ENCODE measurements at regions not wholly inside any gene's neighbourhood (a gene's known extent, or its start where the extent isn't known, plus 50 kb on each side); places are given as distances from the start of the nearest gene placed in this dataset.

DNA sequence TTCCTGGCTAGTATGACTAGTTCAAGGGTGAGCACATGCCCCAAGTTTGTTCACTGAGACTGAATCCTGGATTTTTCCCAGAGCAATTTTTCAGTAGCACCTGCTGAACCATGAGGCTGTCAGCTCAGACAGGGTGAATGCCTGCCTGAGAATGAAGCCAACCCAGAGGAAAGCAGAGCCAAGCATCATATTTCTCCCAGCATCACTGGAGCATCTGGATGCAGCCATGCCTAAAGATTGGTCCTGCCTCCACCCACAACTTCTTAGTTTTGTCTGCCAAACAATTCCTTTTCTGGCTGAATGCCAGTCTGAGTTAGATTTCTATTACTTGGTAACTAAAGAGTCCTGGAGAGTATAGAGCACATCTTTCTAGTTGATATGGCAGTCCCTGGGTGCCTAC, 343.6 kb downstream of the CSNK1G3 start:
- POLR2A ChIA-PET, result no interaction called here
- Histone ChIP-seq H3K9me3 (ENCODE audit: low read length) (no peaks in the 10 kb centered on the region), H3K79me2 (ENCODE audit: insufficient read depth, low read depth, low read length) (no peaks in the 10 kb centered on the region), H3K4me1 (ENCODE audit: insufficient read depth, low read length, poor library complexity, severe bottlenecking) (no peaks in the 10 kb centered on the region), H3K9me2 (ENCODE audit: insufficient read depth, low read length) (no peaks in the 10 kb centered on the region), H2AFZ (ENCODE audit: low read length) (no peak overlapping the region), H3K4me2 (ENCODE audit: low read length) (no peak overlapping the region), H3K27ac (ENCODE audit: low read depth, low read length, poor library complexity, severe bottlenecking) (no peak overlapping the region), H4K20me1 (ENCODE audit: insufficient read depth, low read length) (no peaks in the 10 kb centered on the region), H3K4me3 (ENCODE audit: low read depth, low read length, poor library complexity, severe bottlenecking) (no peak overlapping the region), H3K36me3 (ENCODE audit: insufficient read depth, low read length) (no peaks in the 10 kb centered on the region)
- no peak for TF ChIP-seq EZH2phosphoT487 (IDR thresholded peaks at IDR 0.05; ENCODE audit: borderline replicate concordance, low read depth, low read length)
- TF ChIP-seq, protein P1, sequence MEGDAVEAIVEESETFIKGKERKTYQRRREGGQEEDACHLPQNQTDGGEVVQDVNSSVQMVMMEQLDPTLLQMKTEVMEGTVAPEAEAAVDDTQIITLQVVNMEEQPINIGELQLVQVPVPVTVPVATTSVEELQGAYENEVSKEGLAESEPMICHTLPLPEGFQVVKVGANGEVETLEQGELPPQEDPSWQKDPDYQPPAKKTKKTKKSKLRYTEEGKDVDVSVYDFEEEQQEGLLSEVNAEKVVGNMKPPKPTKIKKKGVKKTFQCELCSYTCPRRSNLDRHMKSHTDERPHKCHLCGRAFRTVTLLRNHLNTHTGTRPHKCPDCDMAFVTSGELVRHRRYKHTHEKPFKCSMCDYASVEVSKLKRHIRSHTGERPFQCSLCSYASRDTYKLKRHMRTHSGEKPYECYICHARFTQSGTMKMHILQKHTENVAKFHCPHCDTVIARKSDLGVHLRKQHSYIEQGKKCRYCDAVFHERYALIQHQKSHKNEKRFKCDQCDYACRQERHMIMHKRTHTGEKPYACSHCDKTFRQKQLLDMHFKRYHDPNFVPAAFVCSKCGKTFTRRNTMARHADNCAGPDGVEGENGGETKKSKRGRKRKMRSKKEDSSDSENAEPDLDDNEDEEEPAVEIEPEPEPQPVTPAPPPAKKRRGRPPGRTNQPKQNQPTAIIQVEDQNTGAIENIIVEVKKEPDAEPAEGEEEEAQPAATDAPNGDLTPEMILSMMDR (conservative IDR thresholded peaks at IDR 0.05; ENCODE audit: low read length), result no peak
- CTCF ChIA-PET (ENCODE audit: unreplicated experiment), result no interaction called here
- no TSS peak for BruUV-seq (replicated peaks)
- intact Hi-C loops (cut with micrococcal nuclease; ENCODE audit: unreplicated experiment), result no loop called here
- no peak for DNase-seq (ENCODE audit: low spot score)

DNA sequence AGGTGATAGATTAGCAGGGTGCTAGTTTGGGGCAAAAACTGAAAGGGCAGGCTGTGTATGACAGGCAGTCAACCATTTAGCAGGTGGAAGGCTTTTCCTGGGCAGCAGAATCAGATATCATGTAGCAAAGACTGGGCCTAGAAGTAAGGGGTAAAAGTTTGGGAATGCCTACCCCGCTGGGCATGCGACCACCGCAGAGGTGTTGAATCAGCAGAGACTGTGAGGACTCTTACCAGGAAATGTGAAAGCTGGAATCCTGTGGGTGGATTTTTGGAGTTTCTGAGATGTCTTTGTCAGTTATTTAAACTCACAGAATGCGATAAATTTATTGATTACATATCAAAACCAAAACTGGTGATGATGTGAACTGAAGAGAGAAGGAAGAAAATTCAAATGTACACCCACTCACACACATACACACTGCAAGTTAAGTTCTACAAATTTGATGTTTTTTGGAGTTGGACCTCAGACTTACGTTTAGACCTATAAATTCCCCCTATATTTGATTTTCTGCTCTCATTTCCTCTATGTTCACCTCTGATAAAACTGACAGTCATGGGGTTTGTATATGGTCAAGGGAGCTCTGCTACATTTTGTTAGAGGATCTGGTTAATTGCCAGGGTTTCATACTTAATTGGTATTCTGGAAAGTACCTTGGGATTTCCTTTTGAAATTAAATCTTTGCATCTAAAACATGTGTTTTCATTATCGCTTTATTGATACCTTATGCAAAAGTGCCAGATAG, 333.6 kb downstream of the CSNK1G3 start:
- DNase-seq (ENCODE audit: low spot score), result no peak
- H3K79me2 ChIP-seq (ENCODE audit: insufficient read depth, low read depth, low read length), result no peaks in the 10 kb centered on the region
- H3K4me2 ChIP-seq (ENCODE audit: low read length), result no peak overlapping the region
- no peaks in the 10 kb centered on the region for H3K4me1 ChIP-seq (ENCODE audit: insufficient read depth, low read length, poor library complexity, severe bottlenecking)
- no peaks in the 10 kb centered on the region for H3K36me3 ChIP-seq (ENCODE audit: insufficient read depth, low read length)
- intact Hi-C loops (cut with micrococcal nuclease; ENCODE audit: unreplicated experiment), result no loop called here
- H4K20me1 ChIP-seq (ENCODE audit: insufficient read depth, low read length), result no peaks in the 10 kb centered on the region
- H3K9me2 ChIP-seq (ENCODE audit: insufficient read depth, low read length), result no peaks in the 10 kb centered on the region
- POLR2A ChIA-PET, result interaction anchor here (0.6 to 0.9 kb wide), 2 partner anchors 77 to 1532 kb away, joined by 3 read pairs; no protein-coding TSS in a partner anchor
- H3K9me3 ChIP-seq (ENCODE audit: low read length), result no peaks in the 10 kb centered on the region
- no TSS peak for BruUV-seq (replicated peaks)
- H3K27ac ChIP-seq (ENCODE audit: low read depth, low read length, poor library complexity, severe bottlenecking), result no peak overlapping the region
- no peak overlapping the region for H2AFZ ChIP-seq (ENCODE audit: low read length)
- H3K4me3 ChIP-seq (ENCODE audit: low read depth, low read length, poor library complexity, severe bottlenecking), result no peak overlapping the region
- TF ChIP-seq, protein P1 (conservative IDR thresholded peaks at IDR 0.05; ENCODE audit: low read length), result no peak
- no peak for TF ChIP-seq EZH2phosphoT487 (IDR thresholded peaks at IDR 0.05; ENCODE audit: borderline replicate concordance, low read depth, low read length)
- CTCF ChIA-PET (ENCODE audit: unreplicated experiment), result no interaction called here

DNA sequence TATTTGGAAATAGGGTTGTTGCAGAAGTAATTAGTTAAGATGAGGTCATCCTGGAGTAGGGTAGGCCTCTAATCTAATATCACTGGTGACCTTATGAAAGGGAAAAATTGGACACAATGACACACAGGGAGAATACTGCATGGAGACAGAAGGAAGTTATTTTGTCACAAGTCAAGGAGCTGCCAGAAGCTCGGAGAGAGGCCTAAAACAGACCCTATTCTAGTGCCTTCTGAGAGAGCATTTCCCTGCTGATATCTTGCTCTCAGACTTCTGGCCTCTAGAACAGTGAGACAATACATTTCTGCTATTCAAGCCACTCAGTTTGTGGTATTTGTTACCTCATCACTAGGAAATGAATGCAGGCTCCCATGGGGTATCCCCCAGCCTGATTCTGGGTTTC, 332.9 kb downstream of the CSNK1G3 start:
- Histone ChIP-seq H4K20me1 (ENCODE audit: insufficient read depth, low read length) (no peaks in the 10 kb centered on the region), H3K27ac (ENCODE audit: low read depth, low read length, poor library complexity, severe bottlenecking) (no peak overlapping the region), H3K4me1 (ENCODE audit: insufficient read depth, low read length, poor library complexity, severe bottlenecking) (no peaks in the 10 kb centered on the region), H3K36me3 (ENCODE audit: insufficient read depth, low read length) (no peaks in the 10 kb centered on the region), H3K9me2 (ENCODE audit: insufficient read depth, low read length) (no peaks in the 10 kb centered on the region), H3K79me2 (ENCODE audit: insufficient read depth, low read depth, low read length) (no peaks in the 10 kb centered on the region), H3K4me2 (ENCODE audit: low read length) (no peak overlapping the region), H3K4me3 (ENCODE audit: low read depth, low read length, poor library complexity, severe bottlenecking) (no peak overlapping the region), H2AFZ (ENCODE audit: low read length) (no peak overlapping the region), H3K9me3 (ENCODE audit: low read length) (no peaks in the 10 kb centered on the region)
- DNase-seq (ENCODE audit: low spot score), result no peak
- TF ChIP-seq, protein P1 (conservative IDR thresholded peaks at IDR 0.05; ENCODE audit: low read length), result no peak
- TF ChIP-seq EZH2phosphoT487 (IDR thresholded peaks at IDR 0.05; ENCODE audit: borderline replicate concordance, low read depth, low read length), result no peak
- intact Hi-C loops (cut with micrococcal nuclease; ENCODE audit: unreplicated experiment), result no loop called here
- POLR2A ChIA-PET, result no interaction called here
- CTCF ChIA-PET (ENCODE audit: unreplicated experiment), result no interaction called here
- BruUV-seq (replicated peaks), result no TSS peak
